ENCODE measurements at regions not wholly inside any gene's neighbourhood (a gene's known extent, or its start where the extent isn't known, plus 50 kb on each side); places are given as distances from the start of the nearest gene placed in this dataset.
"Not testable (repeated sequence)": the region's sequence is repeated elsewhere in the genome, so short reads cannot be mapped to it uniquely, and the experiment has no call there.

GRCh38 chr9:65462476-65462875 is 177.5 kb upstream of the FOXD4L5 start:
- H3K36me3 ChIP-seq (ENCODE audit: control insufficient read depth, insufficient read depth, low read length); DNase-seq (ENCODE audit: low read depth); H3K4me3 ChIP-seq (ENCODE audit: low read depth, low read length); CTCF ChIA-PET; H3K27me3 ChIP-seq (ENCODE audit: control insufficient read depth, insufficient read depth, low read length); POLR2A ChIA-PET: not testable (repeated sequence)

DNA sequence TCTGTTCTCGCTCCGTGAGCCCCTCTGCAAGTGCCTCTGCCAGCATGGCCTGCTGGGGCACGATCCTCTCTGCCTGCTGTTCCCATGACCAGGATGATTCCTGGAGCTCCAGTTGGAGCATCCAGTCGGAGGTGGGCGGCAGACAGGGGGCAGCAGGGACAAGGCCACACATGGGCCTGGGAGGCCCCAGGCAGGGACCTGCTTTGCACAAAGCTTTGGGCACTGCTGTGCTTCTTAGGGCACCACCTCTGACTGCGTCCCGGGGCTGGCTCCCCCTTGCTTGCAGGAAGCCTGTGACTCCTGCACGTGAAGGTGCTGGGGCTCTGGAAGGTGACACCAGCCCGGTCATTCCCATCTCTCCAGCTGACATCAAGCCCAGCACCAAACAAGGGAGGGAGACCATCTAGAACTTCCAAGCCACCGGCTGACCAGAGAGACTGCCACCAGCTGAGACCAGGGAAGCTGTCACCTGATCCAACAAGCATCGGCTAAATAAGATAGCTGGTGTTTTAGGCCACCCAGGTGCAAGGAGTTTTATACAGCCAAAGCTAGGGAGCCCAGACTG is 174.8 kb upstream of the FOXD4L5 start:
- Histone ChIP-seq H3K27me3 (ENCODE audit: control insufficient read depth, insufficient read depth, low read length) (no peaks in the 10 kb centered on the region), H3K36me3 (ENCODE audit: control insufficient read depth, insufficient read depth, low read length) (no peaks in the 10 kb centered on the region), H3K4me3 (ENCODE audit: low read depth, low read length) (no peak overlapping the region)
- POLR2A ChIA-PET: no interaction called here
- TF ChIP-seq, protein P1, sequence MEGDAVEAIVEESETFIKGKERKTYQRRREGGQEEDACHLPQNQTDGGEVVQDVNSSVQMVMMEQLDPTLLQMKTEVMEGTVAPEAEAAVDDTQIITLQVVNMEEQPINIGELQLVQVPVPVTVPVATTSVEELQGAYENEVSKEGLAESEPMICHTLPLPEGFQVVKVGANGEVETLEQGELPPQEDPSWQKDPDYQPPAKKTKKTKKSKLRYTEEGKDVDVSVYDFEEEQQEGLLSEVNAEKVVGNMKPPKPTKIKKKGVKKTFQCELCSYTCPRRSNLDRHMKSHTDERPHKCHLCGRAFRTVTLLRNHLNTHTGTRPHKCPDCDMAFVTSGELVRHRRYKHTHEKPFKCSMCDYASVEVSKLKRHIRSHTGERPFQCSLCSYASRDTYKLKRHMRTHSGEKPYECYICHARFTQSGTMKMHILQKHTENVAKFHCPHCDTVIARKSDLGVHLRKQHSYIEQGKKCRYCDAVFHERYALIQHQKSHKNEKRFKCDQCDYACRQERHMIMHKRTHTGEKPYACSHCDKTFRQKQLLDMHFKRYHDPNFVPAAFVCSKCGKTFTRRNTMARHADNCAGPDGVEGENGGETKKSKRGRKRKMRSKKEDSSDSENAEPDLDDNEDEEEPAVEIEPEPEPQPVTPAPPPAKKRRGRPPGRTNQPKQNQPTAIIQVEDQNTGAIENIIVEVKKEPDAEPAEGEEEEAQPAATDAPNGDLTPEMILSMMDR (IDR thresholded peaks at IDR 0.05; ENCODE audit: insufficient read depth, low read depth, low read length): no peak
- DNase-seq (ENCODE audit: low read depth): no peak
- CTCF ChIA-PET: no interaction called here

GRCh38 chr9:65458992-65459391 is 174.0 kb upstream of the FOXD4L5 start:
- H3K4me3 ChIP-seq (ENCODE audit: low read depth, low read length): no peak overlapping the region
- TF ChIP-seq, protein P1 (IDR thresholded peaks at IDR 0.05; ENCODE audit: insufficient read depth, low read depth, low read length): no peak
- H3K36me3 ChIP-seq (ENCODE audit: control insufficient read depth, insufficient read depth, low read length): no peaks in the 10 kb centered on the region
- ChIA-PET CTCF (no interaction called here), POLR2A (no interaction called here)
- DNase-seq (ENCODE audit: low read depth): no peak
- no peaks in the 10 kb centered on the region for H3K27me3 ChIP-seq (ENCODE audit: control insufficient read depth, insufficient read depth, low read length)

GRCh38 chr9:65458465-65458864 is 173.5 kb upstream of the FOXD4L5 start:
- H3K4me3 ChIP-seq (ENCODE audit: low read depth, low read length): no peak overlapping the region
- ChIA-PET POLR2A (no interaction called here), CTCF (no interaction called here)
- H3K27me3 ChIP-seq (ENCODE audit: control insufficient read depth, insufficient read depth, low read length): no peaks in the 10 kb centered on the region
- no peak for DNase-seq (ENCODE audit: low read depth)
- no peaks in the 10 kb centered on the region for H3K36me3 ChIP-seq (ENCODE audit: control insufficient read depth, insufficient read depth, low read length)
- TF ChIP-seq, protein P1 (IDR thresholded peaks at IDR 0.05; ENCODE audit: insufficient read depth, low read depth, low read length): no peak

- DNase-seq (ENCODE audit: low read depth); H3K27me3 ChIP-seq (ENCODE audit: control insufficient read depth, insufficient read depth, low read length); CTCF ChIA-PET; POLR2A ChIA-PET; H3K36me3 ChIP-seq (ENCODE audit: control insufficient read depth, insufficient read depth, low read length); H3K4me3 ChIP-seq (ENCODE audit: low read depth, low read length): not testable (repeated sequence)
Observed at GRCh38 chr9:65456991-65457390, 172.0 kb upstream of the FOXD4L5 start.

GRCh38 chr9:65455751-65456647 is 171.0 kb upstream of the FOXD4L5 start:
- H3K4me3 ChIP-seq (ENCODE audit: low read depth, low read length); H3K27me3 ChIP-seq (ENCODE audit: control insufficient read depth, insufficient read depth, low read length); H3K36me3 ChIP-seq (ENCODE audit: control insufficient read depth, insufficient read depth, low read length); CTCF ChIA-PET; DNase-seq (ENCODE audit: low read depth); POLR2A ChIA-PET: not testable (repeated sequence)

GRCh38 chr9:65455136-65455535 is 170.1 kb upstream of the FOXD4L5 start:
- CTCF ChIA-PET; H3K36me3 ChIP-seq (ENCODE audit: control insufficient read depth, insufficient read depth, low read length); H3K4me3 ChIP-seq (ENCODE audit: low read depth, low read length); H3K27me3 ChIP-seq (ENCODE audit: control insufficient read depth, insufficient read depth, low read length); POLR2A ChIA-PET; DNase-seq (ENCODE audit: low read depth): not testable (repeated sequence)

GRCh38 chr9:65454666-65455065 is 169.7 kb upstream of the FOXD4L5 start:
- H3K27me3 ChIP-seq (ENCODE audit: control insufficient read depth, insufficient read depth, low read length); CTCF ChIA-PET; H3K4me3 ChIP-seq (ENCODE audit: low read depth, low read length); DNase-seq (ENCODE audit: low read depth); H3K36me3 ChIP-seq (ENCODE audit: control insufficient read depth, insufficient read depth, low read length); POLR2A ChIA-PET: not testable (repeated sequence)

DNA sequence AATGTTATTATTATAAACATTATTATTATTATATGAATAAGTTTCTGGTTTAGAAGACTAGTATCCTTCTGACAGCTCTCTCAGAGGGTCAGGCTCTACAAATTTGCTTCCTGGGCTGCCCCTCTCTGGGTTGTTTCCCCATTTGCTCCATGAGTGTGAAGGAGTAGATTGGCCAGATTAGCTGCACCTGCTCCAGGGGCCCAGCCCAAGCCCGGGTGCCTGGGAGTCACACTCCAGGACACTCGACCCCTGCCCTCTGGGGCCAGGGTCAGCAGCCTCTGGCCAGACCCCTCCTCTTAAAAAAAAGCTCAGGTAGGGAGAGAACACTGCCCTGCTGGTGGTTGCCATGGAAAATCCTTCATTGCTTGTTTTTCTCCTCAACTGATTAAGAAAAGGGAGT is 169.0 kb upstream of the FOXD4L5 start:
- POLR2A ChIA-PET: not testable (repeated sequence)

GRCh38 chr9:65449886-65450610 is 165.0 kb upstream of the FOXD4L5 start:
- CTCF ChIA-PET; H3K36me3 ChIP-seq (ENCODE audit: control insufficient read depth, insufficient read depth, low read length); H3K27me3 ChIP-seq (ENCODE audit: control insufficient read depth, insufficient read depth, low read length); H3K4me3 ChIP-seq (ENCODE audit: low read depth, low read length); DNase-seq (ENCODE audit: low read depth); POLR2A ChIA-PET: not testable (repeated sequence)

More for the DNA sequence above, 169.0 kb upstream of the FOXD4L5 start:
- H3K27me3 ChIP-seq (ENCODE audit: control insufficient read depth, insufficient read depth, low read length); H3K4me3 ChIP-seq (ENCODE audit: low read depth, low read length); H3K36me3 ChIP-seq (ENCODE audit: control insufficient read depth, insufficient read depth, low read length); CTCF ChIA-PET; DNase-seq (ENCODE audit: low read depth): not testable (repeated sequence)

Data from BJ (cell line).